ENCODE measurements at regions not wholly inside any gene's neighbourhood (a gene's known extent, or its start where the extent isn't known, plus 50 kb on each side); places are given as distances from the start of the nearest gene placed in this dataset.

GRCh38 chr13:83796364-83796763, 85.9 kb downstream of the SLITRK1 start:
- Histone ChIP-seq H4K20me1 (ENCODE audit: control insufficient read depth, insufficient read depth, low read length, poor library complexity, severe bottlenecking) (no peaks in the 10 kb centered on the region), H3K27me3 (replicated peaks in 1 of 4; ENCODE audit: control extremely low read depth in 1 of 4, control insufficient read depth in 3 of 4, insufficient read depth in 4 of 4, low read length in 3 of 4) (no peaks in the 10 kb centered on the region), H2AFZ (ENCODE audit: insufficient read depth, low read depth, low read length, poor library complexity, severe bottlenecking) (no peak overlapping the region), H3K4me3 (ENCODE audit: control extremely low read depth in 1 of 5, extremely low read depth in 1 of 5, insufficient read depth in 1 of 5, low read depth in 2 of 5, low read length in 4 of 5) (no peak overlapping the region), H3K4me2 (replicated peaks; ENCODE audit: low read depth, low read length, poor library complexity, severe bottlenecking) (no peak overlapping the region), H3K4me1 (ENCODE audit: control insufficient read depth in 2 of 2, insufficient read depth in 2 of 2, low read length in 2 of 2) (no peaks in the 10 kb centered on the region), H3K27ac (ENCODE audit: low read length in 2 of 2) (no peak overlapping the region), H3K36me3 (replicated peaks in 1 of 2; ENCODE audit: control extremely low read depth in 1 of 2, control insufficient read depth in 1 of 2, extremely low read depth in 1 of 2, insufficient read depth in 2 of 2, low read length in 1 of 2) (no peaks in the 10 kb centered on the region), H3K9ac (ENCODE audit: low read length) (no peak overlapping the region), H3K79me2 (ENCODE audit: control insufficient read depth, insufficient read depth, low read length) (no peaks in the 10 kb centered on the region), H3K9me3 (ENCODE audit: control extremely low read depth in 1 of 3, control insufficient read depth in 2 of 3, insufficient read depth in 1 of 3, low read length in 2 of 3) (no peaks in the 10 kb centered on the region)
- TF ChIP-seq EZH2 (IDR thresholded peaks at IDR 0.05; ENCODE audit: borderline replicate concordance, insufficient read depth, low read depth, low read length, poor library complexity, severe bottlenecking) (no peak), CTCF (IDR thresholded peaks at IDR 0.05) (no peak)
- POLR2A ChIA-PET = no interaction called here
- intact Hi-C loops (cut with micrococcal nuclease) = no loop called here
- ATAC-seq (ENCODE audit: low read depth) (no peak), DNase-seq (no peak)
- no peaks in the 10 kb centered on the region for H3K4me1 Mint-ChIP-seq
- no peak overlapping the region for H3K4me3 Mint-ChIP-seq
- no peaks in the 10 kb centered on the region for H3K9me3 Mint-ChIP-seq (ENCODE audit: insufficient read depth)
- no peaks in the 10 kb centered on the region for H3K27me3 Mint-ChIP-seq
- WGBS (ENCODE audit: insufficient coverage) = no CpG with 5 or more reads among the region's 2 CpGs
- no peak overlapping the region for H3K27ac Mint-ChIP-seq
- CTCF ChIA-PET = no interaction called here

GRCh38 chr13:83794583-83794982, 87.7 kb downstream of the SLITRK1 start:
- TF ChIP-seq CTCF (IDR thresholded peaks at IDR 0.05) = no peak
- CTCF ChIA-PET = no interaction called here

More at GRCh38 chr13:83794583-83794982, 87.7 kb downstream of the SLITRK1 start:
- Mint-ChIP-seq H3K27ac (no peak overlapping the region), H3K4me1 (no peaks in the 10 kb centered on the region), H3K27me3 (no peaks in the 10 kb centered on the region), H3K4me3 (no peak overlapping the region), H3K9me3 (ENCODE audit: insufficient read depth) (no peaks in the 10 kb centered on the region)
- Histone ChIP-seq H4K20me1 (ENCODE audit: control insufficient read depth, insufficient read depth, low read length, poor library complexity, severe bottlenecking) (no peaks in the 10 kb centered on the region), H3K79me2 (ENCODE audit: control insufficient read depth, insufficient read depth, low read length) (no peaks in the 10 kb centered on the region), H3K4me1 (ENCODE audit: control insufficient read depth in 2 of 2, insufficient read depth in 2 of 2, low read length in 2 of 2) (no peaks in the 10 kb centered on the region), H3K4me2 (replicated peaks; ENCODE audit: low read depth, low read length, poor library complexity, severe bottlenecking) (no peak overlapping the region), H3K9ac (ENCODE audit: low read length) (no peak overlapping the region), H3K9me3 (ENCODE audit: control extremely low read depth in 1 of 3, control insufficient read depth in 2 of 3, insufficient read depth in 1 of 3, low read length in 2 of 3) (no peaks in the 10 kb centered on the region), H3K4me3 (ENCODE audit: control extremely low read depth in 1 of 5, extremely low read depth in 1 of 5, insufficient read depth in 1 of 5, low read depth in 2 of 5, low read length in 4 of 5) (no peak overlapping the region), H3K36me3 (replicated peaks in 1 of 2; ENCODE audit: control extremely low read depth in 1 of 2, control insufficient read depth in 1 of 2, extremely low read depth in 1 of 2, insufficient read depth in 2 of 2, low read length in 1 of 2) (no peaks in the 10 kb centered on the region), H3K27ac (ENCODE audit: low read length in 2 of 2) (no peak overlapping the region), H3K27me3 (replicated peaks in 1 of 4; ENCODE audit: control extremely low read depth in 1 of 4, control insufficient read depth in 3 of 4, insufficient read depth in 4 of 4, low read length in 3 of 4) (no peaks in the 10 kb centered on the region), H2AFZ (ENCODE audit: insufficient read depth, low read depth, low read length, poor library complexity, severe bottlenecking) (no peak overlapping the region)
- ATAC-seq (ENCODE audit: low read depth) (no peak), DNase-seq (no peak)
- intact Hi-C loops (cut with micrococcal nuclease) = no loop called here
- WGBS (ENCODE audit: insufficient coverage) = no CpG with 5 or more reads among the region's 2 CpGs
- POLR2A ChIA-PET = no interaction called here
